Ovary (tissue), 3 donors: ENCODE measurements at regions not wholly inside any gene's neighbourhood (a gene's known extent, or its start where the extent isn't known, plus 50 kb on each side); places are given as distances from the start of the nearest gene placed in this dataset.

Experiments
- EP300 ChIP-seq: sonication (generic); formaldehyde crosslinking; IDR thresholded peaks from one replicate; pipeline ENCODE4 v1.6.1; 2017; ENCODE audit warnings: antibody characterized with exemption
- POLR2A ChIP-seq: fragments of 450-650 bp; IDR thresholded peaks from one replicate; pipeline ENCODE4 v1.6.1; 2017; ENCODE audit warnings: antibody characterized with exemption, mild to moderate bottlenecking, moderate library complexity
- TF ChIP-seq, protein P1 (sequence below), 3 donors: fragments of 450-650 bp in 2 of 3; fragments of 200-600 bp in 1 of 3; IDR thresholded peaks; one replicate each; pipeline versions ENCODE4 v1.5.1 to v1.8.0; 2016 to 2022; ENCODE audit warnings: antibody characterized with exemption in 3 of 3, mild to moderate bottlenecking in 1 of 3
- donor health status: DM: no; HTN: no; CAD: no.

DNA sequence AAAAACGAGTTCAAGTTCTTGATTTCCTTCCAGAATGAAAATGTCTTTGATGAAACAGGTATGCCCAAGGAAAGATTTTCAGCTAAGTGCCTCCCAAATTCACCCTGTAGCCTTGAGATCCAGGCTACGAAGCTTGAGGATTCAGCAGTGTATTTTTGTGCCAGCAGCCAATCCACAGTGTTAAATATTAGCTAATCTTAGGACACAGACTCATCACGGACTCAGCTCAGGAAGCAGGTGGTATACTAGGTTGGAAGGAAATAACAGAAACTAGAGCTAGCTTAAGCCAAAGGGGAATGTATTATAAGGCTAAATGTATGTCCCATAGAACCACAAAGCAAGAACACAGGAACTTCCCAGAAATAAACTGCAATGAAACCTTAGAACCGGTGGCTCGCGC is 151.0 kb upstream of the PRSS1 start:
- TF ChIP-seq POLR2A (no peak), EP300 (no peak)
- TF ChIP-seq, protein P1, sequence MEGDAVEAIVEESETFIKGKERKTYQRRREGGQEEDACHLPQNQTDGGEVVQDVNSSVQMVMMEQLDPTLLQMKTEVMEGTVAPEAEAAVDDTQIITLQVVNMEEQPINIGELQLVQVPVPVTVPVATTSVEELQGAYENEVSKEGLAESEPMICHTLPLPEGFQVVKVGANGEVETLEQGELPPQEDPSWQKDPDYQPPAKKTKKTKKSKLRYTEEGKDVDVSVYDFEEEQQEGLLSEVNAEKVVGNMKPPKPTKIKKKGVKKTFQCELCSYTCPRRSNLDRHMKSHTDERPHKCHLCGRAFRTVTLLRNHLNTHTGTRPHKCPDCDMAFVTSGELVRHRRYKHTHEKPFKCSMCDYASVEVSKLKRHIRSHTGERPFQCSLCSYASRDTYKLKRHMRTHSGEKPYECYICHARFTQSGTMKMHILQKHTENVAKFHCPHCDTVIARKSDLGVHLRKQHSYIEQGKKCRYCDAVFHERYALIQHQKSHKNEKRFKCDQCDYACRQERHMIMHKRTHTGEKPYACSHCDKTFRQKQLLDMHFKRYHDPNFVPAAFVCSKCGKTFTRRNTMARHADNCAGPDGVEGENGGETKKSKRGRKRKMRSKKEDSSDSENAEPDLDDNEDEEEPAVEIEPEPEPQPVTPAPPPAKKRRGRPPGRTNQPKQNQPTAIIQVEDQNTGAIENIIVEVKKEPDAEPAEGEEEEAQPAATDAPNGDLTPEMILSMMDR (IDR thresholded peaks at IDR 0.05): no peak
